ENCODE measurements at regions not wholly inside any gene's neighbourhood (a gene's known extent, or its start where the extent isn't known, plus 50 kb on each side); places are given as distances from the start of the nearest gene placed in this dataset.
"Not testable (repeated sequence)": the region's sequence is repeated elsewhere in the genome, so short reads cannot be mapped to it uniquely, and the experiment has no call there.

DNA sequence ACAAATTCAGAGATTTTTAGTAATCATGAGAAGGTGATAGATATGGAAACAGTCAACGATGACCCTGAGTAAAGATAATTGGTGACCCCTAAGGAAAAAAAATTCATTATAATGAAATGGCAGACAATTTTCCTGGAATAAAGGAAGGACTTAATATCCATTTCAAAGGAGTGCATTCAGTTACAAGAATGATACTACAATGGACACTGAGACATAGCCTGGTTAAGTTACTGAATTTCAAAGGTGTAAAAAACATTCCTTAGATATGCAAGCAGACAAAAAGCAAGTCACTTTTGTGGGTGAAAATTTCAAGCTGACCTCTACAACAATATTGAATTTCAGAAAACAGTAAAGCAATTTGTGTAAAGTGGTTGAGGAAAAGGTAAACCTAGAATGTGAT lies 1012.5 kb upstream of the SEMA6A start:
- no peak for DNase-seq

DNA sequence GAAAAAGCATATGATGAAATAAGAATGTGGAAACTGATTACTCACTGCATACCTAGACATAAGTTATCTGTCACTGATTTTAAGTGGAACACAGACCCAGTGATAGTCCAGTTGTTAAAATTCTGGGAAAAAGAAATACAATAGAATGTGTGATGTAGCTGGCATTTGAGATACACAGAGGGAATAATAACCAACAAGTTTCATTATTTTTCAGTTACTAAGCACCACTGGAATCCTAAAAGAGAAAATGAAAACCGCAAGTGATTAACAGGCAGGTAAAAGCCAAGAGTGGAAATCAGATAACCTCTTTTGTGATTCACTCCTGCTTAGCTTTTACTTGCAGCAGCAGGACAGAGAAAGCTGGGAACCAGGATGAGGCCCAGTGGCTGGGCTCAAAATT lies 994.0 kb upstream of the SEMA6A start:
- DNase-seq = no peak

DNA sequence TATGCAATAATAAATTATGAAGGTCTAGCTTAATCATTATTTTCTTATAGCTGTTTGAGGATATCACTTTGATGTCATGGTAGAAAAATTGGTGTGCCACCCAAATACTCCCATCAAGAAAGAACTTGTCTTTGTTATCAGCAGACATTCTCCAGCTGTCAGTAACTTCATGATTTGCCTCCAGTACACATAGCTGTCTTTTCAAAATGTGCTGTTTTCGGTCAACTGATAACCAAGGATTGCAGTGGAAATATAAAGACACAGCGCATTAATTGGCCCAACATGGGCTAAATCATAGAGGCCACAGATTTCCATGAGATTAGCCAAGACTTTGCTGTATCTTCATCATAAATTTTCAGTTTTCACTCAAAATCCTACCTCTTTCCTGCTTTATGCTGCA lies 993.5 kb upstream of the SEMA6A start:
- DNase-seq = no peak

DNA sequence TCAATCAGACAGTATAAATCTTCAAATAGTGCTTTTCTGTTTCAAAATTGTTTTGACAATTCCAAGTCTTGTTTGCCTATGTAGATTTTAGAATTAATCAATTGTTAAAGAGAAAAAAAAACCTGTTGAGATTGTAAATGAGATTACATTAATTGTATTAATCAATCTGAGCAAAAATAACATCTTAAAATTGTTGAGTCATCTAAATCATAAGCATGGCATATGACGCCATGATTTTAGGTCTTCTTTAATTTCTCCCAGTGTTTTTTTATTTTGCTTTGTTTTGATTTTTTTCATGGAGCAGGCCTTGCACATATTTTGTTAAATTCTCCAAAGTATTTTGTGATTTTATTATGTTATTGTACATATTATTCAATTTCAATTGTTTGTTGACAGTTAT lies 988.0 kb upstream of the SEMA6A start:
- DNase-seq = no peak

DNA sequence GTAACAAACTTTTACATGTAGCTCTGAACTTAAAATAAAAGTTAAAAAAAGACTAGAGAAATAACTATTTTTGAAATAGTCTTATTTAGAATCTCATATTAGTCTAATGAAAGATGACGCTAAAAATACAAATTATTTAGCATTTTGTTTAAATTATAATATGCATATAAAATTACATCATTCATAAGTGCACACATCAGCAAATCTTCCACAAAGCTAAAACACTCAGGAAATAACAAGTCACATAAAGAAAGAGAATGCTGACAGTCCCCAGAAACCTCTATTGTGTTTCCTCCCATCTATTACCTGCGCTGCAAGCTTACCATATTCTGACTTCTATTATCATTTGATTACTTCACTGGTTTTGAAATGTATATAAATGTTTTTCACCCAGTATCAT lies 986.9 kb upstream of the SEMA6A start:
- DNase-seq = no peak

DNA sequence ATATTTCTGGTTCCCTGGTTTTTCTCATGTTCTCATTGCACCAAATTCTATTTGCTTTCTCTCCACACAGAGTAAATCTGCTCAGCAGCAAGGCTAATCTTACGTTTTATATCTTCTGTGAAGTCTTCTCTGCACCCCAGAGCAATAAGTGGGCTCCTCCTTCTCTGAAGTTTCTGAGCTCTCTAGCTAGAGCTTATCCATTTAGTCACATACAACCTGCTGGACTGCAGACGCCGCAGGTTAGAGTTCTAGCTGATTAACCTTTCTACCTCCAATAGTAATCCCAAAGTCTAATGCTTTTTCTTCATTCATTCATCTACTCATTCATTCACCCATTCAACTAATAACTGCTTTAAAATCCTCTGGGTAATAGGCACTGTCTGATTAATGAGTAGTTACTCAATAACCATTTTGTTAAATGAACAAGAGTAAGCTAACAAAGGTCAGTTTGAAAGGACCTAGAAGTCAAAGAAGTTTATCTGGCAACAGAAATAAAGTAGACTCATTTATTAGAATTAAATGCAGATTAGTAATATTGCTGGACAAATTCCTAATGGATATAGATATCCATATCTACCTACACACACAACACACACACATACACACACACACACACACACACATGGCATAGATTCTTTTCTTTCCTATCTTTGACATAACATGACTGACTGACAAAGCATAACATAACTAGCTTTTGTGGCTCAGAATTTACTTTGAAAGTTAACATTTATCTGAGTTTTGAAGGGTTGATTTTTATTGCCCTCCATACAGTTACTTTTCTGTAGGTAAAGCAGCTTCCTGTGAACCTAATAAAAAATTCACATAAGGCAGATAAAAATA lies 984.6 kb upstream of the SEMA6A start:
- peak; percentile 40 for DNase-seq

DNA sequence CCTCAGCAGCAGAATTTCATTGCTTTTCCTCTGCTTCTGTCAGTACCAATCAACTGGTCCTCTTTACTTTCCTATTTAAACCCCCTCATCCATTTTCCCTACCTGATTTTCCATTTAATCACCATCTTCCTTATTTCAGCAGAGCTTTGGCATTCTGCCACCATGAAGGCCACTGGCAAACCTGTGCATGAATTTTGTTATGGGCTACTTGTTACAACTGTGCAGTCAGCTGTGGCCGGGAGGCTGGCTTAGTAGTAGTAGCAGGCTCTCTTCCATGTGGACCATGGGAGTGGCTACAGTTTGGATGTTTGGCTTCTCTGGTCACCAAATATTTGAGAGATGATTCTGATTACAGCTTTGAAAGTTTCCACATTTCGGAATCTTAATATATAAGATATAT lies 976.6 kb upstream of the SEMA6A start:
- no peak for DNase-seq

DNA sequence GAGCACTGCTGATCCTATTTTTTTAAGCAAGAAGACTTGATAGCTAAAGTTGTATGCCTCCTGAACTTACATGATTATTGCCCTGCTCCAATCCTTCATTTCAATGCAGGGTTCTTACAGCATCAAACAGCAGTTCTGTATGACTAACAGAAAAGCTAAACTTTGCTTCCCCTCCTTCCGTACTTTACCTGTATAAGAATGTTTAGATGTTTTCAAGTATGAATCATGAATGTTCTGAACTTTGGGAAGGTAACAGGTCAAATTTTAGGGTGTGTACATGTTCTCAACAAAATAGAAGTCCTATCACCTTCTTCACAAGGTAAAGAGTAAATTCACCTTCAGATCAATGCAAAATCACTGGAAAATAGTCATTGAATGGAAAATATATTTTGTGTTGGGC lies 972.6 kb upstream of the SEMA6A start:
- no peak for DNase-seq

DNA sequence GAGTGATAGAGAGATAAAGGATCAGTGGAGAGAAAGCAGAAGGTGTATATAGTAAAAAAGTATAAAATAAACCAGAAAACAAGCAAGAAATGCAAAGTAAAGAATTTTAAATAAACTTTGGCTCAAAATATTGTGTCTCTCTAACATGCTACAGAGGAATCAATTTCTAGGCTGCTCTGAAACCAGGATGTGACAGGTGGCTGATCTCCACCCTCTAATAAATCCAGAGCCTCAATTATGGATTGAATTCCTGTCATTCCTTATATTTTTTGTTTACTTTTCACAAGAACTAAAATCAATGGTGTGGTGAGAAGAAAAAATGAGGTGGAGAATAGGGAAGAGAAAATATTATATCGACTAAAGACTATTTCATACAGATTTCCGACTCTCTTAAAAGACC lies 965.1 kb upstream of the SEMA6A start:
- DNase-seq = no peak

DNA sequence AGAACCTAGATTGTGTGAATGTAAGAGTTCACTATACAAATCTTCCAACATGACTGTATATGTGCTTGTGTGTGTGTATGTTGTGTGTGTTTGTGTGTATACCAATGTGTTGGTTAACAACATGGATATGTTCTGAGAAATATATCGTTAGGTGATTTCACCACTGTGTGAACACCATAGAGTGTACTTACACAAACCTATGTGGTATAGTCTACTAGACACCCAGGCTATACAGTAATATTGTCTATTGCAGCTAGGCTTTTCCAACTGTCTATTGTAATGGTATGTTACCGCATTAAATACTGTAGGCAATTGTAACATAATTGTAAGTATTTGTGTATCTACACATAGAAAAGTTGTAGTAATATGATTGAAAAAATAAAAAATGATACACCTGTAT lies 959.2 kb upstream of the SEMA6A start:
- DNase-seq = no peak

DNA sequence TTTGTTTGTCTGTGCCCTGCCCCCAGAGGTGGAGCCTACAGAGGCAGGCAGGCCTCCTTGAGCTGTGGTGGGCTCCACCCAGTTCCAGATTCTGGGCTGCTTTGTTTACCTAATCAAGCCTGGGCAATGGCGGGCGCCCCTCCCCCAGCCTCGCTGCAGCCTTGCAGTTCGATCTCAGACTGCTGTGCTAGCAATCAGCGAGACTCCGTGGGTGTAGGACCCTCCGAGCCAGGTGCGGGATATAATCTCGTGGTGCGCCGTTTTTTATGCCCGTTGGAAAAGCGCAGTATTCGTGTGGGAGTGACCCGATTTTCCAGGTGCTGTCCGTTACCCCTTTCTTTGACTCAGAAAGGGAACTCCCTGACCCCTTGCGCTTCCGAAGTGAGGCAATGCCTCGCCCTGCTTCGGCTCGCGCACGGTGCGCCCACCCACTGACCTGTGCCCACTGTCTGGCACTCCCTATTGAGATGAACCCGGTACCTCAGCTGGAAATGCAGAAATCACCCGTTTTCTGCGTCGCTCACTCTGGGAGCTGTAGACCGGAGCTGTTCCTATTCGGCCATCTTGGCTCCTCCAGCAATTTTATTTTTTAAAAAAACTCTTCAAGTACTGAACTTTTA lies 958.5 kb upstream of the SEMA6A start:
- not testable (repeated sequence) for DNase-seq

DNA sequence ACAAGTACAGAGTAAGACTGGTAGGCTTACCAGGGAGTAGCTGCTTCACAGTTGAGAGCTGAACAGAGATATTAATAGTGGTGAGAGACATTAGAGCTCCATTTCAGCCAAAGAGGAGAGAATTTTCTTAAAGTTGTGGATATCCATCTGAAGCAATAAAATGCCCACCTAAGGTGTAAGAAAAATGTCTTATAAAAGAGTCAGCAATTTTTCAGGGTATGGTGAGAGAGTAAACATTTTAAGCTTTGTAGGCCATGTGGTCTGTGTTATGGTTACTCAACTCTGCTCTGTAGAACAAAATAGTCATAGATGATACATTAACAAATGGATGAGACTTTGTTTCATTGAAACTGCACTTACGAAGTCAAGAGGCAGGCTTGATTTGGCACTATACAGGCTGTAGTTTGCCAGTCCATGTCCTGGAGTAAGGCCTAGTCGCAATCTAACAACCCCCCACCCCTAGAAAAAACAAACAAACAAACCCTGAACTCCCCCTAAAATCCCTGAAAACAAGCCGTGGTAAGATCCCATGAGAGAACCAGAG lies 945.4 kb upstream of the SEMA6A start:
- no peak for DNase-seq

DNA sequence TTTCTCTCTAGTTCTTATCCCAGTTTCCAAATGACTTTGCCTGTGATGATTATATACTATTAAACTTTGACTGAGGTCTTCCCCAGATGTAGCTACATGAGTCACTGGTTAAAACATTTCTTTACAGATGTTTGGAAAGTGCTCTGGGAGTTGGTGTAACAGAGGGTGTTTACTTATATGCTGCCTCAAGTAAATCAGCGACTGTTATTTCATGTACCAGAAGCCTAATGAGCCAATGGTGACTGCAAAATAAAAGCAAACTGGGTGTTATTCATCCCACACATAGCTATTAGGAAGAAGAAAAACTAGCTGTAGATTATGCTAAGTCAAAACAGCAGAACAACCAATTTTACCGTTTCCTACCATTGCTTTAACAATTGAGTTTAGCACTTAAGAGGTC lies 929.7 kb upstream of the SEMA6A start:
- no peak for DNase-seq

DNA sequence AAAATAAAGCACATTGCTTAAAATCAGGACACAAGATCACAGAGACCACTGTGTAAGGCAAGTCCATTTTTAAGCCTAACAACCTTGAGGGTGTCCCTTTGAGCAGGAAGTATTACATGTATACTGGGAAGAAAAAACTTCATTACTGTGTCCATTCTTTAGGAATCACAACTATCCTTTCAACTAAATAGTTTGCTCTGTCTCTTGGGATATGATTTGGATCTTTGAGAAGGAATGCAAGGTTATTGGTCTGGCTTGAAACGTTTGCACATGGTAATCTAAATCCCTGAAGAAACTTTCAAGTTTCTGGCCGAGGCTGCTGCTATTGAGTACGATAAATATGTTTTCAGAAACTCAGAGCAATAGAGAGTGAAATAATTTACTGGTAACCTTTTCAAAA lies 923.0 kb upstream of the SEMA6A start:
- DNase-seq = no peak

DNA sequence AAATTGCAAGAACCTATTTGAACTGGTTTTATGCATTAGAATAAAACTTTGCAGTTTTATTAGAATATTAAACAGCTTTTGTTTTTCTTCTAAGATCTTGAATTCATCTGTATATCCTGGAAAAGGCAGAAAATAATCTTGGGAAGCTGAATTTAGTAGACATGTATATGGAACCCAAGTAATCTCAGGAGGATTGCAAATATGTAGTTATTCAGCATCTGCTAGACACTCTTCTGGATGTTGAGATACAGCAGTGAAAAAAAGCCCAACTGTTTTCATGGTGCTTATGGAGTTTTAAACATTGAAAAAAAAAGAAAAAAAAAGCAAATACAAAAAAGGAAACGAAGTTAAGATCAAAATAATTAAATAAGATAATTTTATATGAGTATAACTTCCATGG lies 922.2 kb upstream of the SEMA6A start:
- no peak for DNase-seq

DNA sequence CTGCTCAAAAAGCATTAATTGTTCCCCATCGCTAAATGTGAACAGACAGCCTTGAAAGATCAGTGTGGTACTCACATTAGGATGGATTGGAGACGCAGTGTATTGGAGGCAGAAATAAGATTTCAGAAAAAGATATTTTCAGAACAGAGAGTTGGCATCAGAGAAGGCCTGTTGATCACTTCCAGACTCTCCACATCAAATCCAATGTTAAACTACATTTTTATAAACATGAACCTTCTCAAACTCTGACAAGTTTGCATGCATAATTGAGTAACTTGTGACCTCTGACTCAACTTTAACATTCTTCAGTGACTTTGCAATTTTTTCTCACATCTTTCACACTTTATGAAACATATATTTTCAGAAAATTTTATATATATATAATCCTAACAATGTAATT lies 919.6 kb upstream of the SEMA6A start:
- DNase-seq = no peak

DNA sequence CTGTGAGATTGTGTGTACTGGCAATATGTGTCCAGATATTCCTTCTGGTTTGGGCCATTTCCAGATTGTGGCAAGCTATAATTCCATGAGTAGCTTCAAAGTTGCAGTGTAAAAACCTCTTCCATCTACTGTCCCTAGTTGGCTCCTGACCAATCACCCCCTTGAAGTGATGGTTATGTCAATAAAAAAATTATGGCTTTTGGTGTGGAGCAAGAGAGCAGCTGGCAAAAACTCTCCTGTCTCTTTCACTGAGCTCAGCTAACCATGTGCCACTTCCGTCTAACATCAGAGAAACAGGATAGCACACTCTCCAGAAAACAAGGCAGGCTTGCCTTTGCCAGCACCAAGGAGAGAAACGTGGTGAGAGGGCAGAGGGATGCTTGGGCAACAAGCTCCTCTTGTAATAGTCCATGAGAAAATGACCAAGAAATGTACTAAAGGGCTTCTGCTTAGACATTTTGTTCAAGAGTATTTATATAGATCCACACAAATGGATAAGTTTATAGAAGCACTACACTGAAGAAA lies 914.4 kb upstream of the SEMA6A start:
- no peak for DNase-seq

DNA sequence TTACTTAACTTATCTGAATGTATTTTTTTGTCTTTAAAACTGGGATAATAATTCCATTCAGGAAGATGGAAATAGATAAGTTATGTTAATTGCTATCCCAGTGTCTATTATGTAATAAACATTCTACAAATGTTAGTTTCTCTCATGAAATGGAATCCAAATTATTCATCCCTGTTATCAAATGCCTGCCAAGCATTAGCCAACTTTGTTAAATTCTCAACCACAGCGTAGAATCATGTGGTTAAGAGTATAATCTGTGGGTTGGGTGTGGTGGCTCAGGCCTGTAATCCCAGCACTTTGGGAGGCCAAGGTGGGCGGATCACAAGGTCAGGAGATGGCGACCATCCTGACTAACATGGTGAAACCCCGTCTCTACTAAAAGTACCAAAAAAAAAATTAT lies 912.9 kb upstream of the SEMA6A start:
- DNase-seq = no peak

DNA sequence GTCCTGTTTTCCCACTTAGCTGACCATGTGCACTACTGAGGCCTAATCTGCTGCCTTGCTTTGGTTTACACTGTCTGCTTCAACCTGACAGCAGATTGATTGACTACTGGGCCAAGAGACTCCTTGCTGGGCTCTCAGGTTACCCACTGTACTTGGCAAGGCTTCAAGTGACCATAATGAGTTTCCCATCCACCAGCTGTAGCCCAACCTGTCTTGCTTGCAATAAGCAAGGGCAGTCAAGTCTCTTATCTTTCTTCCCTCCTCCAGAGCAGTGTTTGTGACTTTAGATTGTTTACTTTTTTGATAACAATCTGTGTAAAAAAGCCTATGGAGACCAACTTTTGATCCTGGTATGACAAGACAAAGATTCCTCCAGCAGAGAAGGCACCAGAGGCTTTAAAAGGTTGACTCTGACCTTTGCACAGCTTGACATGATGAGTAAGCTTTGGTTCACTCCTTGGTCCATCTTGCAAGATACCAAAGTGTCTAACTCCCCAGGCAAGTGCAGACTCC lies 912.3 kb upstream of the SEMA6A start:
- peak; percentile 61 for DNase-seq

DNA sequence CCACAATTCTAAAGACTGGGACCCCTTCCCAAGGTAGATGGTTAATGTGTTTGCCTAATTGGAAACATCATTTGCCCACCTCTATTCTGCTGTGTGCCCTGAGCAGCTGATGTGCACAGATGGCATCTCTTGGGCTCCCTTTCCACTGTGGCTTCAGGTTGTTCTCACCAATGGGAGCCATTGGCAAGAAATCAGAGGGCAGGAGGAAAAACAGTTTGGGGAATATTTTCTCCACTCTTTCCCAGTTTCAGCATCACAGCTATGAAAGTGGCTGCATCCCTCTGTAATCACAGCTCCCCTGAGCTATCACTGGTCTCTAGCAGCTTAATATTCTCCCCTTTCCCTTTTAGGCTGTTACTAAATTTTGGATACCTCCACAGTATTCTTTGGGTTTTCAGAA lies 911.6 kb upstream of the SEMA6A start:
- no peak for DNase-seq

DNA sequence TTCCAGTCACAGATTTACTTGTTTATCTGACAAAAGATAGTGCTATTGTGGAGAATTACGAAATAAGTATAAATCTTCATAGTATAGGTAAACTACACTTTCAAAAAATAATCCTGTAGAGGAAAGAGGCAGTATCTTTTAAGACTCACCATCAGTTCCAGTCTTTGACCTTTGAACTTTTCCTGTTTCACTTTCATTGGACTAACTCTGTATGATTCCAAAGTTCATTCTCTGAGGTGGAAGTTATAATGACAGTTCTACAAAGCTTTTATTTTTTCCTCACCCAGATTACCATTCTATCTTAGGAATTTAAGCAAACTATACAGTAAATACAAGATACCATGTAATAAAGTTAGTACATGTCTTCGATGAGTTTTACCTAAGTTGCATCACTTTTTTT lies 901.3 kb upstream of the SEMA6A start:
- no peak for DNase-seq

DNA sequence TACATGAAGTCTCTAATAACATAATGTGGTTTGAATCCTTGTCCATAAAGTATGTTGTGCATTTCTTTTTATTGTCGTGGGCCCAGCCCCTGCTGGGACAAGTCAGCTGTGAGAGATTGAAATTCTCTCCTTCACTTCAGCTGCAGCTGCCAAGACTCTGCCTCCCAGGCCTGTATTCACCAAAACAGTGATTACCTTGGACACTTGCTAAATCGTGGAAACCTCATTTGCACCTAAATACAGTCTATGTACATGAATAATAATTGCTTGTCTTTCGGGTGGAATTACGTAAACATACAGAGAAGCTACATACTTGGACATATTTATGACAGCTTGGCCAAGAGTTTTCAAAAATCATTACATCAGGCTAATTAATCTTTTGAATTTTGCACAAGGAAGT lies 898.5 kb upstream of the SEMA6A start:
- DNase-seq = no peak

DNA sequence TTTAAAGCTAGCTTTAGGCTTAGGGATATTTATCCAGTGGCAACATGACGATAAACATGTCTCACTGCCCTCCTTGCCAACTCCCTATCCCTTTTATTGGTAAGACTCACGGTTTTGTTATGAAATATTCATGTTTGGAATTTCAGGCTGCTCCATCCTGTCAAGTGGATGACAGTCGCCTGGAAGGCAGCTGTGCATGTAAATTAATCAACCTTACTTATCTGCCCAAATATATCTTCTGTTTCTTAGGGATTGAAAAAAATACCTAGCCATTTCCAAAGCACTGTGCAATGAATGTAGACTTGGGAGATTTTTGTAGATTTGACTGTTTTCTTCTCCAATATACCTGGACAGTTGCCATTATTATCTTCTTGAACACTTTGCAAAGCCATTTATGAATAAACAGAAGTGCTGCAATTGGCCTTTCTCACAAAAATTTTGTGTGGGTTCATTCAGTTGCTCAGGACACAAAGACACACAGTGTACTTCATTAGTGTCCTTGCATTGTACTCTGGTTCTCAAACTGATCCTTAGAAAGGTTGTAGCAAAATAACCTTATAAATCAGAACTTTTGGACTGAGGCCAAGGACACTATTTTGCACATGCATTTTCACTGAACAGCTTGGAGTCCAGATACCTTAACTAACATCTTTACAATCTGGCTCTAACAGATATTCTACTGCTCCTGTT lies 889.4 kb upstream of the SEMA6A start:
- peak; percentile 2 for DNase-seq

DNA sequence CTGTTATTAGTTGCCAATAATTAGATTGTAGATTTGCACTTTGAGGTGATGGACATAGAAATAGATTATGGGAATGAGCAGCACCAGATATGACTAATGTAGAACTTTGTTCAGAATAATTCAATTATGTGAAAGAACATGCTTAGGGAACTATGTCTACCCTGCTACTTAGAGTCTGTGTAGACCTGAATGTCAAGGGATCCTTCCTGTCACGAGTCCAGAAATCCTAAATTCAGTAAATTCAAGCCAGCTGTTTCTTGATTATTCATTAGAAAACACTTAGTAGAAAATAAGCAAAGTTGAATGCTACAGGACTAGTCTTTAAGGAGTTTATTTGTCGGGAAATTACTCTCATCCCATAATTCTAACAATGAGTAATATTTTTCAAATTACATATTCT lies 887.3 kb upstream of the SEMA6A start:
- no peak for DNase-seq

Data from NCI-H82 (cell line).